ENCODE measurements at regions not wholly inside any gene's neighbourhood (a gene's known extent, or its start where the extent isn't known, plus 50 kb on each side); places are given as distances from the start of the nearest gene placed in this dataset.

DNA sequence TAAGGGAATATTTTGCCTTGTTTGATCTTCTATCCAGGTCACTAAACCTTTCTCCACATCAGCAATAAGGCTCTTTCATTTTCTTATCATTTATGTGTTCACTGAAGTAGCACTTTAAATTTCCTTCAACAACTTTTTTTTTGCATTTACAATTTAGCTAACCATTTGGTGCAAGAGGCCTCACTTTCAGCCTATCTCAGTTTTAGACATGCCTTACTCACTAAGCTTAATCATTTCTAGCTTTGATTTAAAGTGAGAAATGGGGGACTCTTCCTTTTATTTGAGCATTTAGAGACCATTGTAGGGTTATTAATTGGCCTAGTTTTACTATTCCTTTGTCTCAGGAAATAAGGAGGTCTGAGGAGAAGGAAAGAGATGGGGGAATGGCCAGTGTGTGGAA, 250.5 kb downstream of the AUH start:
- TF ChIP-seq, protein P1, sequence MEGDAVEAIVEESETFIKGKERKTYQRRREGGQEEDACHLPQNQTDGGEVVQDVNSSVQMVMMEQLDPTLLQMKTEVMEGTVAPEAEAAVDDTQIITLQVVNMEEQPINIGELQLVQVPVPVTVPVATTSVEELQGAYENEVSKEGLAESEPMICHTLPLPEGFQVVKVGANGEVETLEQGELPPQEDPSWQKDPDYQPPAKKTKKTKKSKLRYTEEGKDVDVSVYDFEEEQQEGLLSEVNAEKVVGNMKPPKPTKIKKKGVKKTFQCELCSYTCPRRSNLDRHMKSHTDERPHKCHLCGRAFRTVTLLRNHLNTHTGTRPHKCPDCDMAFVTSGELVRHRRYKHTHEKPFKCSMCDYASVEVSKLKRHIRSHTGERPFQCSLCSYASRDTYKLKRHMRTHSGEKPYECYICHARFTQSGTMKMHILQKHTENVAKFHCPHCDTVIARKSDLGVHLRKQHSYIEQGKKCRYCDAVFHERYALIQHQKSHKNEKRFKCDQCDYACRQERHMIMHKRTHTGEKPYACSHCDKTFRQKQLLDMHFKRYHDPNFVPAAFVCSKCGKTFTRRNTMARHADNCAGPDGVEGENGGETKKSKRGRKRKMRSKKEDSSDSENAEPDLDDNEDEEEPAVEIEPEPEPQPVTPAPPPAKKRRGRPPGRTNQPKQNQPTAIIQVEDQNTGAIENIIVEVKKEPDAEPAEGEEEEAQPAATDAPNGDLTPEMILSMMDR (IDR thresholded peaks at IDR 0.05): no peak
- no peak for TF ChIP-seq EP300 (IDR thresholded peaks at IDR 0.05)
